GM19467 (cell line): ENCODE measurements at regions not wholly inside any gene's neighbourhood (a gene's known extent, or its start where the extent isn't known, plus 50 kb on each side); places are given as distances from the start of the nearest gene placed in this dataset.

ENCODE experiments used
- ATAC-seq: cut with Tn5 transposase; IDR thresholded peaks from one replicate; pipeline ENCODE4 v1.9.1; 2021; ENCODE audit warnings: mild to moderate bottlenecking, moderate library complexity; ENCODE audit not compliant: unreplicated experiment

DNA sequence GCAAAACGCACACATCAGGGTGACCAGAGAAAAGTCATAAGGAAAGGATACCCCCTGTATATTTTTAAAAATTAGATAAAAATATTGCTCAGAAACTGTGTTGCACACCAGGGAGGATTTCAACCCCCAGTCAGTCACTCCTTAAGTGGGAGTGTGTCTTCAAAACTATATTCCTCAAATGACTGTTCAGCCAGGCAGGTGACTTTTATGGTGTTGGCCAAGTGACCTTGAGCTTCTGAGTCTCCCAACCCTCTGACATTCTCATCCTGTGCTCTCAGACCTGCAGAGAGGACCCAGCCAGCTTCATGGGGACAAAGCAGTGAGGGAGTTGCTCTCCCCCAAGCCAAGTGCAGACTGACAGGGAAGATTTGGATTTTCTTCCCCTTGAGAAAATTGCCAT lies 311.9 kb upstream of the JARID2 start:
- no peak for ATAC-seq

DNA sequence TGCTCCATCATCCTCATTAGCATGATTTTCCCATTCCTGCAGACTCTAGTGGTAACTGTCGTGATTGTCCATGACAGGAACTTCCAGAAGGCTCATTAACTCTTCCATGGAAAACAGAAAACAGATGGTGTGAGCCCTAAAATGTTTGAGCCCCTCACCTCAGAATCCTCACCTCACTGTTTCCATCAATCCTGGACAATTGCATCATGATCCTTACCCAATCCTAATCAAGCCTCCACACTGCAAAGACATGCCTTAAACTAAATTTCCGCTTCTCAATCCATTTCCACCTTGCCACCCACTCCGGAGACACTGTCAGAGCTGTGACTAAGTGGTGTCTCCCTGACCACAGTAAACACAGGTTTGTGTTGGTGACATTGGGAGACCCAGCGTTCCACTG lies 311.0 kb upstream of the JARID2 start:
- no peak for ATAC-seq

DNA sequence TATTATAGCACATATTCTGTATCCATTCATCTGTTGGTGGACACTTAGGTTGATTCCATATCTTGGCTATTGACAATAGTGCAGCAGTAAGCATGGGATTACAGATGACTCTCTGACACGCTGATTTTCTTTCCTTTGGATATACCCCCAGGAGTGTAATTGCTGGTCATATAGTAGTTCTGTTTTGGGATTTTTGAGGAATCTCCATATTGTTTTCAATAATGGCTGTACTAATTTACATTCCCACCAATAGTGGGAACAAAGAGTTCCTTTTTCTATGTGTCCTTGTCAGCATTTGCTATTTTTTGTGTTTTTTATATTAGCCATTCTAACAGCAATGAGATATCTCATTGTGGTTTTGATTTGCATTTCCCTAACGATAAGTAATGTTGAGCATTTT lies 309.0 kb upstream of the JARID2 start:
- no peak for ATAC-seq

DNA sequence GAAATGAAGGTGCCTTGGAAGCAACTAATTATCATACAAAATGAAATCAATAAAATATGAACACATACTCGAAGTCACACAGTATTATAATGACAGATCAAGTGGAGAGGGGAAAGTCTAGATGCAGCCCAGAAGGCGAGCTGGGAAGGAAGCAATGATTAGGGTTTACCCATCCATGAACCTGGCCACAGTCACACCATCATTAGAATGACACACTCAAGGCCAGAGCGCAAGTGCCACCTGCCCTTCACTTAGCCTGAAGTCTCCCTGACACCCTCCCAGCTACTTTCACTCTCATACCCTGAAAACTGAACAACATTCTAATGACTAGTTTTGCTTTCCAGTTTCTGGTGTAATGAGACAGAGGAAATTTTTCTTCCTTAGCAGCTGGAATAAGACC lies 302.8 kb upstream of the JARID2 start:
- no peak for ATAC-seq

DNA sequence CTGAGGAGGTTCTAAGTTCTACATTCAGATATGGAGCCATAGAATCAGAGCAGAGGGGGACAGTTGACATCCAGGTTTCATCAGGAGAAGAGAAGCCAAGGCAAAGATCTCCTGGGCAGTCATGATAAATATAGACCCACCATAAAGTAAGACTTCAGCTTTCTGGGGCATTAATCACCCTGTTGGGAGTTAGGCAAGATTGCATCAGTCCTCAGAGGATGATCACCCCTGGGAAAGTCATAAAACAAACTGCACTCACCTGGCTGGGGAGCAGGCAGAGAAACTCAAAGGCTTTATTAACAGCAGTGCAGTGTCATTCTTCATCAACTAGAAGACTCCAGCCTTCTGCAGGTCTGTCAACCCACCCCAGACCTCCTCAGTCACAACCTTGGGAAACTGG lies 301.3 kb upstream of the JARID2 start:
- no peak for ATAC-seq

DNA sequence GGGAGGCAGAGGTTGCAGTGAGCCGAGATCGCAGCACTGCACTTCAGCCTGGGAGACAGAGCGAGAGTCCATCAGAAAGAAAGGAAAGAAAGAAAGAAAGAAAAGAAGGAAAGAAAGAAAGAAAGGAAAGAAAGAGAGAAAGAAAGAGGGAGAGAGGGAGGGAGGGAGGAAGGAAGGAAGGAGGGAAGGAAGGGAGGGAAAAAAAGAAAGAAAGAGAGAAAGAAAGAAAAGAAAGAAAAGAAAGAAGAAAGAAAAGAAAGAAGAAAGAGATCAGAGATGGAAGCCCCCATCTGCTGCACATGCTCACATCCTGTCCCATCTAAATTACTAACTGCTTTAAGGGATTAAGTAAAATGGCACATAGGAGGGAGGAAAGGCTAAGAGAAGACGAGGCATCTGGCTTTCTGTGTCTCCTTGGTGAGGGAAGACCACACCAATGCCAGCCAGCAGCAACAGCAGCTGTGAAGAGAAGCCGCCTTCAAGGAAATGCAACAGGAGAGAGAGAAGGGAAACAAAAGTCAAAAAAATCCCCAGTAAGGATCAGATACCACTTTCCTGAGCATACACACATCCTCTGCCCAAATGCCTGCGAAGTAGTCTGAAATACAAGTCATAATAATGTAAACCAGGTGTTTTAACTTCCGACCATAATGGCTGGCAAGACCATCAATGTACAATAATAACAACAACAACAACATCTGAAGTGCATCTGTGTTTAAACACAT lies 300.2 kb upstream of the JARID2 start:
- ATAC-seq: no peak

DNA sequence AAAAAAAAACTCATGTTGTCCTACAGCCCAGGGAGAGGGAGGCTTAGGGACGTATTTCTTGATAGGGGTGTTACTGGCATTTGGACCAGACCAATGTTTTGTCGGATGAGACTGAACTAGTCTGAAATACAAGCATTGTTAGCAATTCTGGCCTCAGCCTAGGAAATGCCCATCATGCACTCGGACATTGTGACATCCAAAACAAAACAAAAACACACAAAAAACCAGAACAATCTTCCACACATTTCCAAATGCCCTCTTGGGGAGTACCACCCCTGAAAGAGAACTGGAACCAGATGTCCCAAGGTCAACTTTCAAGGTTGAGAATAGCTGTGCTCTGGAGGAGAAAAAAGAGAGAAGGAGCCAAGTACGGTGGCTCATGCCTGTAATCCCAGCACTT lies 299.1 kb upstream of the JARID2 start:
- ATAC-seq: no peak

DNA sequence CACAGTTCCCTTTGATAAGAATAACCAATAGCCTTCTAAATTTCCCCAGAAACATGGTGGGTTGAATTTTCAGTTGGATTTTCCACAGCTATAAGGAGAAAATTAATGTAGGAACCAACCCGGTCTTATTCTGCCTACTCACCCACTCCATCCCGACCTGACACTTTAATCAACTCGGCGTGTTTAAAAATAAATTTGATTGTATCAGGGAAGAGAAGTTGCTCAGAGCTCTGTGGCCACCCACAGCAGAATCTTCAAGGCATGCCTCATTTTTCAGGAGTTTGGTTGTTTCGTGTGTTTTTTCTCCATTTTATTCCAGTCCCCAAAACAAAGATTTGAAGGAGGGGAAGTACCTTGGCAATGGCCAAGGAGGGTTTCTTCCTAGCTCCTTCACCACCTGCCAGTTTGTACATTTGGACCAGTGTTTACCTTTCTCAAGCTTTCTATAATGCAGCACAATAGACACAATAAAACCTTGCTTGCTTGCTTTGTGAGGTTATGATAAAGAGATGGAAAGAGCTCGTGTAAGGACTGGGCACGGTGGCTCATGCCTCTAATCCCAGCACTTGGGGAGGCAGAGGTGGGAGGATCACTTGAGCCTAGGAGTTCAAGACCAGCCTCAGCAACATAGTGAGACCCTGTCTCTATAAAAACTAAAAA lies 297.2 kb upstream of the JARID2 start:
- no peak for ATAC-seq

DNA sequence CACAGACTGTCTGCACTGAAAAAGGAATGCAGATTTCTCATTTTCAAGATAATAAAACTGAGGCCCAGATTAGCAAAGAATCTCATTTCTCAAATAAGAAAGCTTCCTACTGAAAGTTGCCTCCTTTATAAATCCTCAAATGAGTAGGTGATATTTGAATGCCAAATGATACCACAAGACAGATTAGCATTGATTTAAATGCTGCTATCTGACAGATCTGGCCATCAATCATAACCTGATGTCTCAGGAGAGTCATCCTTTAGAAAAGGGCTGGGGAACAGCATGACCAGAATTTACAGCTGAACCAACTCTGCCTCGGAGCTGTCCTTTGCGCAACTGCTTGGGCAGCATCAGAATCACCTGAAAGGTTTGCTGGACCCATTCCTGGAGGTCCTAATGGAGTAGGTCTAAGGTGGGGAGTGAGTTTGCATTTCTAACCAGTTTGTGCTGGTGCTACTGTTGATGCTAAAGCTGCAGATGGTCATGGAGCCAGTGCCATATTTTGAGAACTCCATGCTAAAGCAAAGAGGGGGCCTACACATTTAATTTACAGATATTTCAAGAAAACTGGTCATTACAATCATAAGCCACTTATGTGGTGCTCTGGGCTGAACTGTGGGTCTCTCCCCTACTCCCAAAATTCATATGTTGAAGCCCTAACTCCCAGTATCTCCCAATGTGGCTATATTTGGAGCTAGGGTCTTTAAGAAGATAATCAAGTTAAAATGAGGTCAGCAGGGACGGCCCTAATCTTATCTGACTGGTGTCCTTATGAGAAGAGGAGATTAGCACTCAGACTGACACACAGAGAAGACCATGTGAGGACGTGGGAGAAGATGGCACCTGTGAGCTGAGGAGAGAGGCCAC lies 295.5 kb upstream of the JARID2 start:
- no peak for ATAC-seq

DNA sequence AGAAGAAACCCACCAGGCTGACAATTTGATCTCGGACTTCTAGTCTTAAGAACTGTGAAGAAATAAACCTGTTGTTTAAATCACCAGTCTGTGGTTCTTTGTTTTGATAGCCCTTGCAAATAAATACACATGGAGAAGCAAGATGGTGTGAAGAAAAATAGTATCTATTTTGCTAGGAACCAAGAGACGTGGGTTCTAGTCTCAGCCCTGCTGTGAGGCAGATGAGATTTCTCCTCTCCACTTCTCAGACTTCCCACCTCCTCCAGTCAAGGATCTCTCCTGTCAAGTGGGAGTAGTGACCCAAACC lies 294.9 kb upstream of the JARID2 start:
- no peak for ATAC-seq

DNA sequence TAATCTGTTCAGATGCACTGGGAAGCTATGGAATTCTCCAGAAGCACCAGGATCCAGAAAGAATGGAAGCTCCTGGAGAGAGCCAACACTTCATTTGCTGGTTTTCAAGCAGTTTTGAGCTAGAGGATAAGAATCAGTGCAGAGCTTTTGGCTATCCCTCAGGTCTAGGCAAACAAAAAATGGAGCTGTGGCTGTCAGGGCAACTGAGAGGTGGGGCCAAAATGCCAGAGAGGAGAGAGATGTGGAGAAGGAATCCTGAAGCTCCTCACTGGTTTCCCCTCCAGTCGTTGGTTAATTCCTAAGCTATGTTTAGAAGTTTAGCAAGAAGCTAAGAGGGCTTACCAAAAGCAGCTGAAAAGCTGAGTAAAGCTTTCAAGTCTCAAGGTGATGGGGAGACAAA lies 294.2 kb upstream of the JARID2 start:
- no peak for ATAC-seq

DNA sequence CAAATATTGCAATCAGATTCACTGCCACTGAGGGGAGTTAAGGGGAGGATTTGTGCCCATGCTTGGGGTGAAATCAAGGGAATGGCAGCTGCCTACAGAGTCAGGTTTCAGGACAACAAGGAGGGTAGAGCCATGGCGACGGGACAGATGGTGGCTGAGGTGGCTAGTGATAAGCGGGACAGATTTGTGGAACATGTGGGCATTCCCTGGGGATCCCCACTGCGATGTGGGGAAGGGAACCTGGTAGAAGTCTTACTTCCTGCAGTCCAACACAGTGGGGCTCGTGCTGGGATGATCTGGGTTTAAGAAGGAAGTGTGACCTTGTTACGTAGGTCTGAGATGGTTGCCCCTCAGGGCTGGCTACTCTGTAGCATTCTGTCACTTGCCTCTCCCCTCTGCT lies 292.0 kb upstream of the JARID2 start:
- ATAC-seq: no peak

DNA sequence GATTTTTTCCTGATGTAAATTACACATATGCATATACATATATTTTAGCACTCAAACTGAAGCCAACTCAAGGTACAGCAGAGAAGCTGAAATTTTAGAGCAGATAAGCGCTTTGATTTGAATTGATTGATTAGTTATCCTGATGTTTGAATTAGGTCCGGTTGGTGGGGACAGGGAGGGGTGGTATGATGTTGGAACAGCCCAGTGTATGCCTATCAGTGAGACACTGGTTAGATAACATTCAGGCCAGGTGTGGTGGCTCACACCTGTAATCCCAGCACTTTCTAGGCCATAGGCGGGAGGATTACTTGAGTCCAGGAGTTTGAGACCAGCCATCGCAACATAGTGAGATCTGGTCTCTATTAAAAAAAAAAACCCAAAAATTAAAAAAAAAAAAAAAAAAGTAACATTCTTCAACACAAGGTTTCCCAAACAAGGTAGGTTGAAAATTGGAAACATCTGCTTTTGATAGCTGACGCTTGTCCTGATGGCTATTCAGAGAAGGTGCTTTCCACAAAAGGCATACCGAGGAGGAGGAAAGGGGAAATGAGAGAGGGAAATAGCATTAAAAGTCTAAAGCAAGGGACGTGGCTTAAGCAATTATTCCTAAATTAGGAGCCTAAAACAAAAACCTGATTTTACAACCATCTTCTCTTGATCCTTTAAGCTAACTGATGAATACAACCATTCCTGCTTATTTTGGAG lies 288.4 kb upstream of the JARID2 start:
- no peak for ATAC-seq

DNA sequence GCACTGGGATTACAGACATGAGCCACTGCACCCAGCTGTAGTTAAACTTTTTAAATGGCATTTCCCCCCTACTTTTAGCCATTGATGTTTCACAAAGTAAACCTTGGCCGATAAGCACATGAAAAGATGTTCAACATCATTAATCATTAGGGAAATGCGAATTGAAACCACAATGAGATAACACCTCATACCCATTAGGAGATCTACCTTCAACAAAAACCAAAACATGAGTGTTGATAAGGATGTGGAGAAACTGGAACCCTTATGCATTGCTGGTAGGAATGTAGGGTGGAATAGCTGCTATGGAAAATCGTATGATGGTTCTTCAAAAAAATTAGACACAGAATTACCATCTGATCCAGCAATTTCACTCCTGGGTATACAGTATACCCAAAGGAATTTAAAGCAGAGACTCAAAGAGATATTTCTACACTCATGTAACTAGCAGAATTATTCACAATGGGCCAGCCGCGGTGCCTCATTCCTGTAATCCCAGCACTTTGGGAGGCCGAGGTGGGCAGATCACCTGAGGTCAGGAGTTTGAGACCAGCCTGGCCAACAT lies 286.5 kb upstream of the JARID2 start:
- no peak for ATAC-seq

DNA sequence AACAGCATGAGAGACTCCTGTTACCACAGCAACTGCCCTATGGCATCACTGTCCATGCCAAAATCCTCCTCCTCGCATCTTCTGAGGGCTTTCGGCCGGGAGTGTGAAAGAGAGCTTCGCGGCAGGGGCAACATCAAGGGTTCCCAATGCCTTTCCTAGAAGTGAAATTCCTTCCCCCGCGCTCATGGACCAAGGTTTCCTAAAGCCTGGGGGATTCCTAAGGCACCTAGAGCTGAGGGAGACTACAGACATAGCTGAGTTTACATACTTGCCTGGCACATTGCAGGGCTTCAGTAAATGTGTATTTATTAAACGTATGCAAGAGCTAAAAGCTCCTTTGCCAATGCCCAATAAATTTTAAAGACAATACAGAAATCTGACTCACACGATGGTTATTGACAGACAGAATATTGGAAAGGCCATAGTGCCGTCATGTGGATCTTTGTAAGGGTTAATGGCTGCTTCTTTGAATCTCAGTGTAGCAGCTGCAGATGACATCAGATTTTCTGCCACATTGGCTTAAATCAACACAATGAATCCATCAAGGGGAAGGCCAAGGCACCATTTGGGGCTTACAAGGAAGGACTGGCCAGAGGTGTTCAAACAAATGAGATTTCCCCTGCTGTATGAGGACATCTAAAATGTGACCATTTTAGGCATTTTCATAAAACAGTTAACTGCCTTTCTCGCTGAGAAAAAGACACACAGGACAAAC lies 281.2 kb upstream of the JARID2 start:
- no peak for ATAC-seq

DNA sequence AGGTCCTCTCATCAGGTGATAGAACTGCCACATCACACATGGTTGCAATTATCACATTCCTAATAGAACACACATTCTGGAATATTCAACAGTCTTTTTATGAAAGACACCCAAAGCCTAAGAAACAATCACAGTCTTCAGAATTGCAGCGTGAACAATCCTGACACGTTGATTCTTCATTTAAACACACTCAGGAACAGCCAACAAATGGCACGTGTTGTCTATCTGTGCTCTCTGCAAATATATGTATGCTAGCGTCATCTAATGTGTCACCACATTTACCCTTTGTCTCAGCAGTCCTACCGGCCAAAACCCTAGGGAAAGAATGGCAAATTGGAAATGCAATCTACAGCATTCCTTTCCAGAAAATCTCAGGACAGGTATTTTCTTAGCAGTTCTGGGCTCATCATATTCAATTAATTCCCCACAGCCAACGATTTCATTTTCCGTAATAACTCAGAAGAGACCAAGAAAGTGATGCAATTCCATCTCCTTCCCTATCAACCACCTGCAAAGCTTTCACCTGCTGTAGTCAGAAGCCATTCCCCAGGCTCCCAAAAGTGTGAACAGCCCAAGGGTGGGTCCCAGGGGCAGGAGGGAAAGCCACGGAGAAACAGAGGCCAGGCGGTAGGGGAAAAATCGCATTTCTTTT lies 280.3 kb upstream of the JARID2 start:
- no peak for ATAC-seq

DNA sequence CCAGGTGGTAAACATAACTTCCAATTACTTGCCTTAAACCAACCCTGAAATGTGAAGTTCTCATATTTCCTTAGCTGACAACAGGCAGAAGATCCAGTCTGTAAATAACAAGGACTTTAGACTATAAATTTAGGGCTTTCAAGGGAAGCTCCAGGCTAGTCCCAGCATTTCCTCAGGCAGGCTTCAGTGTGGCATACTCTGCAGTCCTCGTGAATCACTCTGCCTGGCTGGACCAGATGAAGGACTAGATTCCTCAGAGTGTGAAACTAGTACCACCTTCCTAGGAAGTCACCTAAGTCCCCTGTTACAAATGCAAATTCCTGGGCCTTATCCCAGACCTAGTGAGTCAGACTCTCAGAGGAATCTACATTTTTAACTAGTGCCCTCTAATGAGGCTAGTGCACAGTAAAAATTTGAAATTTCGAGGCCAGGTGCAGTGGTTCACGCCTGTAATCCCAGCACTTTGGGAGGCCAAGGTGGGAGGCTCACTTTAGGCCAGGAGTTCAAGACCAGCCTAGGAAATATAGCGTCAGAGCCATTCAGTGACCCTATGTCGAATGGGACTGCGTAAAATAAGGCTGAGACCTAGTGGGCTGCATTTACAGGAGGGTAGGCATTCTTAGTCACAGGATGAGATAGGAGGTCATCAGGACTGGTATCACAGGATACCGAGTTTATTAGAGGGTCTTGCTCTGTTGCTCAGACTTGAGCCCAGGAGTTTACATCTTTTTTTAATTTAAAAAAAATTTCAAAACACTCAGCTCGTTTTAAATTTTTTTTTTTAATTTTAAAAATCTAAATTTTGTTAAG lies 279.6 kb upstream of the JARID2 start:
- ATAC-seq: no peak

DNA sequence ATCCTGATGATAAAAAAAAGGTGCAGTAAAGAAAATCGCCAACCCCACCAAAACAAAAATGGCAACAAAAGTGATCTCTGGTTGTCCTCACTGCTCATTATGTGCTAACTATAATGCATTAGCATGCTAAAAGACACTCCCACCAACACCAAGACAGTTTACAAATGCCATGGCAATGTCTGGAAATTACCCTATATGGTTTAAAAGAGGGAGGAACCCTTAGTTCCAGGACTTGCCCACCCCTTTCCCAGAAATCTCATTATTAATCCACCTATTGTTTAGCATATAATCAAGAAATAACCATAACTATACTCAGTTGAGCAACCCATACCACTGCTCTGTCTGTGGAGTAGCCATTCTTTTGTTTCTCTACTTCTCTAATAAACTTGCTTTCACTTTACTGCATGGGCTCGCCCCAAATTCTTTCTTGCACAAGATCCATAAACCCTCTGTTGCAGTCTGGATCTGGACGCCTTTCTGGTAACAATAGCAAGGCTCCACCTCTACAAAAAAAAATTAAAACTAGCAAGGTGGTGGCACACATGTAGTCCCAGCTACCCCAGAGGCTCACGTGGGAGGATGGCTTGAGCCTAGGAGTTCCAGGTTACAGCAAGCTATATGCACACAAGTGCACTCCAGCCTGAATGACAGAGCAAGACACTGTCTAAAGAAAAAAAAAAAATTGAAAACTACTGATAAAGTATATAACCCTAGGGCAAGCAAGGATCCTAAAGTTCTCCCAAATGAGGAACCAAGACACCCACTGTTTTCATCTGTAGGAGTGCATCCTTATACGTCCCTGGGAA lies 278.8 kb upstream of the JARID2 start:
- ATAC-seq: no peak
